ENCODE measurements at regions not wholly inside any gene's neighbourhood (a gene's known extent, or its start where the extent isn't known, plus 50 kb on each side); places are given as distances from the start of the nearest gene placed in this dataset.

DNA sequence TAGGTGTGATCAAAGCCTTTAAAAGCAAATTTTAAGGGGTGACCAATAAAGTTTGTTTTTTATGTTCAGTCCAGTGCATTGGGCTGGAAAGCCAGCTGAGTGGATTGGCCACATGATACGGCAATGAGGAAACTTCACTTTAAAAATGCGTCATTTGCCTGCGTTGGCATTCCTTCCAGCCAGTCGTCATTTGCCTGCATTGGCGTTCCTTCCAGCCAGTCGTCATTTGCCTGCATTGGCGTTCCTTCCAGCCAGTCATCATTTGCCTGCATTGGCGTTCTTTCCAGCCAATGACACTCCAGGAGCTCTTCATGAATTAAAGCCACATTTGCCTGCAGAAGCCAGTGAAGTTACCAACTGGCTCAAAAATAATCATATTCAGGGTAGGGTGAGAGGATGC lies 378.6 kb downstream of the SMOC2 start:
- no peak for TF ChIP-seq EZH2 (optimal IDR thresholded peaks at IDR 0.05; ENCODE audit: low read depth, low read length)
- TF ChIP-seq, protein P1, sequence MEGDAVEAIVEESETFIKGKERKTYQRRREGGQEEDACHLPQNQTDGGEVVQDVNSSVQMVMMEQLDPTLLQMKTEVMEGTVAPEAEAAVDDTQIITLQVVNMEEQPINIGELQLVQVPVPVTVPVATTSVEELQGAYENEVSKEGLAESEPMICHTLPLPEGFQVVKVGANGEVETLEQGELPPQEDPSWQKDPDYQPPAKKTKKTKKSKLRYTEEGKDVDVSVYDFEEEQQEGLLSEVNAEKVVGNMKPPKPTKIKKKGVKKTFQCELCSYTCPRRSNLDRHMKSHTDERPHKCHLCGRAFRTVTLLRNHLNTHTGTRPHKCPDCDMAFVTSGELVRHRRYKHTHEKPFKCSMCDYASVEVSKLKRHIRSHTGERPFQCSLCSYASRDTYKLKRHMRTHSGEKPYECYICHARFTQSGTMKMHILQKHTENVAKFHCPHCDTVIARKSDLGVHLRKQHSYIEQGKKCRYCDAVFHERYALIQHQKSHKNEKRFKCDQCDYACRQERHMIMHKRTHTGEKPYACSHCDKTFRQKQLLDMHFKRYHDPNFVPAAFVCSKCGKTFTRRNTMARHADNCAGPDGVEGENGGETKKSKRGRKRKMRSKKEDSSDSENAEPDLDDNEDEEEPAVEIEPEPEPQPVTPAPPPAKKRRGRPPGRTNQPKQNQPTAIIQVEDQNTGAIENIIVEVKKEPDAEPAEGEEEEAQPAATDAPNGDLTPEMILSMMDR (IDR thresholded peaks at IDR 0.05; ENCODE audit: low read length) = no peak
